ENCODE measurements at regions not wholly inside any gene's neighbourhood (a gene's known extent, or its start where the extent isn't known, plus 50 kb on each side); places are given as distances from the start of the nearest gene placed in this dataset.

- TF ChIP-seq BHLHE40 (IDR thresholded peaks at IDR 0.05; ENCODE audit: low read depth, low read length) (no peak), MAFK (IDR thresholded peaks at IDR 0.05; ENCODE audit: low read depth, low read length) (no peak), POLR2A (IDR thresholded peaks at IDR 0.05; ENCODE audit: low read depth, low read length) (no peak), CTCF (conservative IDR thresholded peaks at IDR 0.05; ENCODE audit: low read depth, low read length) (no peak), FOS (IDR thresholded peaks at IDR 0.05; ENCODE audit: low read depth, low read length) (no peak), MAZ (IDR thresholded peaks at IDR 0.05; ENCODE audit: borderline replicate concordance, low read depth, low read length) (no peak), RAD21 (IDR thresholded peaks at IDR 0.05; ENCODE audit: low read length) (no peak), RFX5 (IDR thresholded peaks at IDR 0.05; ENCODE audit: low read depth, low read length) (no peak), CEBPB (IDR thresholded peaks at IDR 0.05; ENCODE audit: low read depth, low read length) (no peak), ELK1 (IDR thresholded peaks at IDR 0.05; ENCODE audit: borderline replicate concordance, low read depth, low read length) (no peak), MXI1 (IDR thresholded peaks at IDR 0.05; ENCODE audit: borderline replicate concordance, low read depth, low read length) (no peak), RCOR1 (IDR thresholded peaks at IDR 0.05; ENCODE audit: insufficient replicate concordance, low read length) (no peak), CHD1 (IDR thresholded peaks at IDR 0.05; ENCODE audit: low read depth, low read length) (no peak)
- TF ChIP-seq, protein P1, sequence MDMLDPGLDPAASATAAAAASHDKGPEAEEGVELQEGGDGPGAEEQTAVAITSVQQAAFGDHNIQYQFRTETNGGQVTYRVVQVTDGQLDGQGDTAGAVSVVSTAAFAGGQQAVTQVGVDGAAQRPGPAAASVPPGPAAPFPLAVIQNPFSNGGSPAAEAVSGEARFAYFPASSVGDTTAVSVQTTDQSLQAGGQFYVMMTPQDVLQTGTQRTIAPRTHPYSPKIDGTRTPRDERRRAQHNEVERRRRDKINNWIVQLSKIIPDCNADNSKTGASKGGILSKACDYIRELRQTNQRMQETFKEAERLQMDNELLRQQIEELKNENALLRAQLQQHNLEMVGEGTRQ (IDR thresholded peaks at IDR 0.05; ENCODE audit: low read depth, low read length), result no peak
These were observed 315.6 kb downstream of the SOX2 start for GRCh38 chr3:182027366-182027765.
